Mesenchymal stem cell (in vitro differentiated cells and primary cell): ENCODE measurements at regions not wholly inside any gene's neighbourhood (a gene's known extent, or its start where the extent isn't known, plus 50 kb on each side); places are given as distances from the start of the nearest gene placed in this dataset.
"Not testable (repeated sequence)": the region's sequence is repeated elsewhere in the genome, so short reads cannot be mapped to it uniquely, and the experiment has no call there.

Source experiments
- DNase-seq: peaks from one replicate; pipeline ENCODE4 v3.0.0-alpha.2; 2013
- H2AFZ ChIP-seq: one replicate; pipeline ENCODE4 v1.6.1; 2013; ENCODE audit warnings: low read depth, mild to moderate bottlenecking, control low read depth, inconsistent platforms, low read length, moderate library complexity
- H2AK5ac ChIP-seq: 2 replicates; pipeline ENCODE4 v1.6.1; 2013; ENCODE audit warnings: low read length, moderate library complexity, mild to moderate bottlenecking, inconsistent platforms; ENCODE audit not compliant: severe bottlenecking
- H2BK120ac ChIP-seq: one replicate; pipeline ENCODE4 v1.6.1; 2013; ENCODE audit warnings: low read depth, mild to moderate bottlenecking, inconsistent platforms, low read length, moderate library complexity
- H2BK12ac ChIP-seq, 2 experiments: one replicate each; pipeline ENCODE4 v1.6.1; 2013; ENCODE audit warnings: inconsistent platforms in 2 of 2, low read length in 2 of 2, mild to moderate bottlenecking in 2 of 2, moderate library complexity in 2 of 2, control low read depth in 1 of 2
- H2BK15ac ChIP-seq: one replicate; pipeline ENCODE4 v1.6.1; 2013; ENCODE audit warnings: mild to moderate bottlenecking, low read depth, inconsistent platforms; ENCODE audit not compliant: poor library complexity, severe bottlenecking
- H2BK5ac ChIP-seq: 2 replicates; pipeline ENCODE4 v1.6.1; 2013; ENCODE audit warnings: low read depth, mild to moderate bottlenecking, low read length, control low read depth, inconsistent platforms; ENCODE audit not compliant: poor library complexity, severe bottlenecking
- H3K14ac ChIP-seq, 2 experiments: one replicate each; pipeline ENCODE4 v1.6.1; 2013; ENCODE audit warnings: inconsistent platforms in 2 of 2, low read length in 2 of 2, control low read depth in 1 of 2, mild to moderate bottlenecking in 1 of 2, moderate library complexity in 1 of 2
- H3K18ac ChIP-seq, 2 experiments: one replicate each; pipeline ENCODE4 v1.6.1; 2013; ENCODE audit warnings: inconsistent platforms in 2 of 2, low read length in 2 of 2, control low read depth in 1 of 2, low read depth in 1 of 2, mild to moderate bottlenecking in 1 of 2
- H3K23ac ChIP-seq, 2 experiments: one replicate each; pipeline ENCODE4 v1.6.1; 2013; ENCODE audit warnings: inconsistent platforms in 2 of 2, low read length in 2 of 2, mild to moderate bottlenecking in 2 of 2, moderate library complexity in 2 of 2, control low read depth in 1 of 2
- H3K27ac ChIP-seq: 2 replicates; pipeline ENCODE4 v1.5.1; 2013; ENCODE audit warnings: mild to moderate bottlenecking, moderate library complexity, low read length, control low read depth, inconsistent platforms; ENCODE audit not compliant: poor library complexity, severe bottlenecking
- H3K27me3 ChIP-seq, 2 experiments: 2 replicates each; pipeline versions ENCODE4 v1.6.1 to v1.7.0; 2013; ENCODE audit warnings: low read length in 2 of 2, mild to moderate bottlenecking in 2 of 2, moderate library complexity in 2 of 2, control low read depth in 1 of 2, inconsistent platforms in 1 of 2; ENCODE audit not compliant: control insufficient read depth in 1 of 2, insufficient read depth in 1 of 2
- H3K36me3 ChIP-seq, 2 experiments: 2 replicates each; pipeline versions ENCODE4 v1.6.1 to v1.7.0; 2013; ENCODE audit warnings: low read length in 2 of 2, control low read depth in 1 of 2, inconsistent platforms in 1 of 2, low read depth in 1 of 2, mild to moderate bottlenecking in 1 of 2; ENCODE audit not compliant: insufficient read depth in 2 of 2, control insufficient read depth in 1 of 2
- H3K4ac ChIP-seq, 2 experiments: one replicate each; pipeline ENCODE4 v1.6.1; 2013; ENCODE audit warnings: inconsistent platforms in 2 of 2, low read length in 2 of 2, mild to moderate bottlenecking in 2 of 2, moderate library complexity in 2 of 2, control low read depth in 1 of 2, low read depth in 1 of 2
- H3K4me1 ChIP-seq: 2 replicates; pipeline ENCODE4 v1.6.1; 2013; ENCODE audit warnings: low read depth, low read length, control low read depth; ENCODE audit not compliant: control insufficient read depth, insufficient read depth
- H3K4me2 ChIP-seq: 2 replicates; pipeline ENCODE4 v1.6.1; 2013; ENCODE audit warnings: low read length, mild to moderate bottlenecking, inconsistent platforms; ENCODE audit not compliant: poor library complexity, severe bottlenecking
- H3K4me3 ChIP-seq, 2 experiments: 2 replicates each; pipeline versions ENCODE4 v1.5.1 to v1.7.0; 2013; ENCODE audit warnings: low read length in 2 of 2, mild to moderate bottlenecking in 2 of 2, control low read depth in 1 of 2, low read depth in 1 of 2; ENCODE audit not compliant: insufficient read depth in 1 of 2
- H3K79me1 ChIP-seq: replicated peaks from 2 replicates; pipeline ENCODE4 v1.6.1; 2013; ENCODE audit warnings: mild to moderate bottlenecking, control low read depth, low read length, inconsistent platforms; ENCODE audit not compliant: poor library complexity, severe bottlenecking
- H3K9ac ChIP-seq: 2 replicates; pipeline ENCODE4 v1.7.0; 2013; ENCODE audit warnings: mild to moderate bottlenecking, low read length, moderate library complexity
- H3K9me3 ChIP-seq: 2 replicates; pipeline ENCODE4 v1.7.0; 2013; ENCODE audit warnings: mild to moderate bottlenecking, low read length; ENCODE audit not compliant: control insufficient read depth
- H4K8ac ChIP-seq: one replicate; pipeline ENCODE4 v1.6.1; 2013; ENCODE audit warnings: inconsistent platforms, mild to moderate bottlenecking, low read length, moderate library complexity
- H4K91ac ChIP-seq: one replicate; pipeline ENCODE4 v1.6.1; 2013; ENCODE audit warnings: mild to moderate bottlenecking, low read length, inconsistent platforms
- WGBS: methylation state at CpG from one replicate; pipeline ENCODE4 v1.1.7; 2013; ENCODE audit warnings: mixed read lengths; 5-methylcytosine and 5-hydroxymethylcytosine counted together

- Histone ChIP-seq H3K4me3 (no peak overlapping the region), H3K18ac (no peak overlapping the region), H2BK120ac (no peak overlapping the region), H3K9ac (no peak overlapping the region), H3K36me3 (no peaks in the 10 kb centered on the region), H3K14ac (no peak overlapping the region), H2BK15ac (no peak overlapping the region), H3K79me1 (no peaks in the 10 kb centered on the region), H2AFZ (no peak overlapping the region), H3K23ac (no peak overlapping the region), H4K91ac (no peak overlapping the region), H2BK5ac (no peak overlapping the region), H3K4me1 (peaks cover 1% of the 10 kb centered on the region), H3K27ac (no peak overlapping the region), H3K27me3 (no peaks in the 10 kb centered on the region), H2AK5ac (no peak overlapping the region), H3K9me3 (no peaks in the 10 kb centered on the region), H3K4ac (no peak overlapping the region), H2BK12ac (no peak overlapping the region), H3K4me2 (no peak overlapping the region), H4K8ac (no peak overlapping the region)
- 100% methylated on average over 2 of the region's 3 CpGs for WGBS
- no peak for DNase-seq
These were observed 89.1 kb upstream of the ZDHHC17 start for GRCh38 chr12:76674669-76675315.

DNA sequence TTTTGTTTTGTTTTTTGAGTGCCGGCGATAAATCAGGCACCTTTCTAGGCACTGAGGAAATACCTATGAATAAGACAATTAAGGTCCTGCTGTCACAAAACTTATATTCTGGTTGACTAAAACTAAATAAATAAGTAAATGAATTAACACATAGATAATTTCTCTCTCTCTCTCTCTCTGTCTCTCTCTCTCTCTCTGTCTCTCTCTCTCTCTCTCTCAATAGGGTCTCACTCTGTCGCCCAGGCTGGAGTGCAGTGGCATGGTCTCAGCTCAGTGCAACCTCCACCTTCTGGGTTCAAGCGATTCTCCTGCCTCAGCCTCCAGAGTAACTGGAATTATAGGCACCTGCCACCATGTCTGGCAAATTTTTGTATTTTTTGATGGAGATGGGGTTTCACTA is 87.7 kb upstream of the ZDHHC17 start:
- not testable (repeated sequence) for H3K79me1 ChIP-seq, H3K14ac ChIP-seq, H2AK5ac ChIP-seq, H2BK12ac ChIP-seq, H3K36me3 ChIP-seq, DNase-seq, H3K23ac ChIP-seq, H3K27ac ChIP-seq, H3K4me2 ChIP-seq, H3K4ac ChIP-seq, H3K18ac ChIP-seq, H3K4me3 ChIP-seq, H3K9me3 ChIP-seq, H3K27me3 ChIP-seq, H2BK5ac ChIP-seq, H3K4me1 ChIP-seq, H2AFZ ChIP-seq, H2BK15ac ChIP-seq, H2BK120ac ChIP-seq, H4K8ac ChIP-seq, H4K91ac ChIP-seq, H3K9ac ChIP-seq
- WGBS: 91% methylated on average over 2 of the region's 4 CpGs

DNA sequence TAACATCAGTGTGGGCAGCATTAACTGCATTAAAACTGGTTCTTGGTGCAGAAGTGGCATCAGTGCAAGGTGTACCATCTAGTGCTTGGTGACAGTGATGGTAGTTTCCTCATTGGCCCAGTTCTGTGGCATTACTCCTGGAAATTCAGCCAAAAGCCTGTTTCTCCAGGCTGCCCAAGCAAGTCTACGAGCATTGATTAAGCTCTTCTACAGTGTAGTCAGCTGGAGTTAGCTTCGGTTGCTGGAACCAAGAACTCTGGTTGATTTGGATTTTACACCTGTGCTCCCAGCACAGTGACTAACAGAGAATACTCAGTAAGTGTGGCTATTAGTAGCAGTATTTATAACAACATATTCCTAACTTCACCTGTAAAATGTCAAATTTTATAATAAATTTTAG is 84.9 kb upstream of the ZDHHC17 start:
- Histone ChIP-seq H3K4ac (no peak overlapping the region), H4K8ac (no peak overlapping the region), H3K9me3 (no peaks in the 10 kb centered on the region), H2BK120ac (no peak overlapping the region), H3K14ac (no peak overlapping the region), H3K9ac (no peak overlapping the region), H2BK5ac (no peak overlapping the region), H3K27me3 (no peaks in the 10 kb centered on the region), H2AK5ac (no peak overlapping the region), H3K4me3 (no peak overlapping the region), H2BK12ac (no peak overlapping the region), H3K79me1 (no peaks in the 10 kb centered on the region), H3K4me2 (no peak overlapping the region), H3K27ac (no peak overlapping the region), H4K91ac (no peak overlapping the region), H3K23ac (no peak overlapping the region), H3K36me3 (no peaks in the 10 kb centered on the region), H3K4me1 (no peaks in the 10 kb centered on the region), H2AFZ (no peak overlapping the region), H2BK15ac (no peak overlapping the region), H3K18ac (no peak overlapping the region)
- WGBS: 91% methylated on average over 1 of the region's 2 CpGs
- no peak for DNase-seq

DNA sequence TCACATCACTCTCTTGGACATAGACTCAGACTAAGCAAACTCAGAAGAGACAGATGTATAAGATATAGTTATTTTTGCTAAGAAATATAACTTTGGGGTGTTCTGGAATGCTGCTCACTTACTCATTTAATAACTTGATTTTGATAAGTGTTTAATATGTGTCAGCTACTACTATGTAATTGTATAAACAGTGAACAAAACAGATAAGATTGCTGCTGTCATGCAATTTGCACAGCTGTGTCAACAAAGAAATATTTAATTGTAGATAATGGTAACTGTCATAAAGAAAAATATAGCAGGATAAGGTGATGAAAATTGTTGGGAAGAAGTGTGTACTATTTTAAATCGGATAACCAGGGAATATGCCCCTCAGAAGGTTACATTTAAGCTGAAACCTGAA is 84.1 kb upstream of the ZDHHC17 start:
- no peak overlapping the region for H2AK5ac ChIP-seq
- H3K14ac ChIP-seq: no peak overlapping the region
- no peak overlapping the region for H4K91ac ChIP-seq
- WGBS: 0% methylated on average over 1 of the region's 1 CpG
- H2BK15ac ChIP-seq: no peak overlapping the region
- no peak overlapping the region for H3K23ac ChIP-seq
- no peak overlapping the region for H2BK5ac ChIP-seq
- no peak overlapping the region for H4K8ac ChIP-seq
- no peak overlapping the region for H2BK12ac ChIP-seq
- H3K4me1 ChIP-seq: no peaks in the 10 kb centered on the region
- no peak for DNase-seq
- H3K79me1 ChIP-seq: no peaks in the 10 kb centered on the region
- no peak overlapping the region for H3K18ac ChIP-seq
- H2BK120ac ChIP-seq: no peak overlapping the region
- no peaks in the 10 kb centered on the region for H3K9me3 ChIP-seq
- H3K4me3 ChIP-seq: no peak overlapping the region
- no peak overlapping the region for H2AFZ ChIP-seq
- no peak overlapping the region for H3K4ac ChIP-seq
- no peaks in the 10 kb centered on the region for H3K36me3 ChIP-seq
- no peaks in the 10 kb centered on the region for H3K27me3 ChIP-seq
- H3K4me2 ChIP-seq: no peak overlapping the region
- no peak overlapping the region for H3K9ac ChIP-seq
- H3K27ac ChIP-seq: peak overlapping the region; percentile 13
